GM12878 (cell line): ENCODE measurements at regions not wholly inside any gene's neighbourhood (a gene's known extent, or its start where the extent isn't known, plus 50 kb on each side); places are given as distances from the start of the nearest gene placed in this dataset.

Experiments used
- ATAC-seq: fragments of 200-7000 bp; cut with Tn5 transposase; 3 replicates; pipeline ENCODE4 v1.9.1; 2020; ENCODE audit warnings: mild to moderate bottlenecking, moderate library complexity
- BruUV-seq: library from RNA; stranded (reverse); fragments of 400-500 nt; replicated peaks from 2 replicates; lab custom pipeline; 2021; lab: Mats Ljungman, UMichigan
- CTCF ChIA-PET: fragments of 300-600 bp; sonication (Branson Sonifier 250); formaldehyde crosslinking; extraction: SDS; loops from one replicate; lab custom pipeline; 2021; ENCODE audit warnings: inconsistent platforms; lab: Yijun Ruan, JAX
- POLR2A ChIA-PET: fragments of 350-600 bp; formaldehyde crosslinking; extraction: SDS; loops from one replicate; lab custom pipeline; 2021; ENCODE audit warnings: inconsistent platforms; lab: Charles Lee
- RAD21 ChIA-PET: fragments of 300-600 bp; sonication (Branson Sonifier 250); formaldehyde crosslinking; loops from one replicate; lab custom pipeline; 2023; ENCODE audit warnings: antibody characterized with exemption; ENCODE audit not compliant: unreplicated experiment; lab: Charles Lee
- SMC1A ChIA-PET: fragments of 300-600 bp; sonication (Branson Sonifier 250); formaldehyde crosslinking; loops from one replicate; lab custom pipeline; 2023; ENCODE audit not compliant: unreplicated experiment, uncharacterized antibody; lab: Charles Lee
- DNase-seq: peaks from one replicate; pipeline ENCODE4 v3.0.0-alpha.2; 2011; ENCODE audit warnings: low read depth, low spot score
- FAIRE-seq: peaks from 3 replicates; lab custom pipeline; 2011; peaks lifted over from hg19 to GRCh38; lab: Jason Lieb, UNC
- H2AFZ ChIP-seq: 2 replicates; pipeline ENCODE4 v1.6.0; 2011; ENCODE audit warnings: low read depth, low read length, control low read depth; ENCODE audit not compliant: control insufficient read depth
- H3K27ac ChIP-seq: 2 replicates; pipeline ENCODE4 v1.5.1; 2011; ENCODE audit warnings: control low read depth; ENCODE audit not compliant: control insufficient read depth, insufficient read depth
- H3K27me3 ChIP-seq, 2 experiments: replicated peaks in 1 of 2; 2 replicates each; pipeline versions ENCODE4 v1.6.0 to v1.6.1; 2011; ENCODE audit warnings: low read length in 1 of 2; ENCODE audit not compliant: control insufficient read depth in 2 of 2, insufficient read depth in 2 of 2
- H3K36me3 ChIP-seq, 2 experiments: 2 replicates each; pipeline ENCODE4 v1.5.1; 2011; ENCODE audit warnings: low read length in 1 of 2; ENCODE audit not compliant: control insufficient read depth in 2 of 2, insufficient read depth in 2 of 2
- H3K4me1 ChIP-seq: 2 replicates; pipeline ENCODE4 v1.6.1; 2011; ENCODE audit warnings: mild to moderate bottlenecking, low read length, moderate library complexity, mixed read lengths; ENCODE audit not compliant: control insufficient read depth, insufficient read depth
- H3K4me2 ChIP-seq: 2 replicates; pipeline ENCODE4 v1.6.0; 2011; ENCODE audit warnings: control low read depth; ENCODE audit not compliant: control insufficient read depth, insufficient read depth
- H3K4me3 ChIP-seq: fragments of 200-600 bp; sonication (generic); 2 replicates; pipeline ENCODE4 v1.5.1; 2016
- H3K79me2 ChIP-seq: 2 replicates; pipeline ENCODE4 v1.6.0; 2011; ENCODE audit warnings: low read length; ENCODE audit not compliant: control insufficient read depth, insufficient read depth
- H3K9ac ChIP-seq: 2 replicates; pipeline ENCODE4 v1.8.0; 2011; ENCODE audit warnings: low read length, control low read depth, mixed read lengths; ENCODE audit not compliant: control insufficient read depth, insufficient read depth
- H3K9me3 ChIP-seq: replicated peaks from 3 replicates; pipeline ENCODE4 v1.5.1; 2011; ENCODE audit warnings: mild to moderate bottlenecking, low read length; ENCODE audit not compliant: control insufficient read depth, insufficient read depth
- H4K20me1 ChIP-seq: 2 replicates; pipeline ENCODE4 v1.6.0; 2011; ENCODE audit not compliant: control insufficient read depth, insufficient read depth
- BACH1 ChIP-seq: fragments of 450-650 bp; IDR thresholded peaks from 2 replicates; pipeline ENCODE4 v1.6.1; 2017; ENCODE audit warnings: mild to moderate bottlenecking, borderline replicate concordance
- BCL11A ChIP-seq: IDR thresholded peaks from 2 replicates; pipeline ENCODE4 v1.6.1; 2011; ENCODE audit warnings: low read depth, low read length
- CBX3 ChIP-seq: fragments of 200-600 bp; sonication (generic); IDR thresholded peaks from 2 replicates; pipeline ENCODE4 v1.6.1; 2016; ENCODE audit warnings: low read depth, borderline replicate concordance
- CEBPB ChIP-seq, 2 experiments: fragments of 150-350 bp in 1 of 2; IDR thresholded peaks; 2 replicates each; pipeline ENCODE4 v1.6.1; 2012 to 2014; ENCODE audit warnings: low read depth in 2 of 2, low read length in 2 of 2, borderline replicate concordance in 1 of 2, inconsistent platforms in 1 of 2
- CHD1 ChIP-seq: IDR thresholded peaks from 2 replicates; pipeline ENCODE4 v1.6.1; 2012; ENCODE audit warnings: low read depth, low read length, improper control_type of control experiment
- ESRRA ChIP-seq: IDR thresholded peaks from 2 replicates; pipeline ENCODE4 v1.6.1; 2012; ENCODE audit warnings: mild to moderate bottlenecking, low read length, improper control_type of control experiment
- FOXK2 ChIP-seq: fragments of 450-650 bp; IDR thresholded peaks from 2 replicates; pipeline ENCODE4 v1.6.1; 2017; ENCODE audit warnings: mild to moderate bottlenecking, moderate library complexity
- NRF1 ChIP-seq: conservative IDR thresholded peaks from 2 replicates; pipeline ENCODE4 v1.6.1; 2011; ENCODE audit warnings: mild to moderate bottlenecking, low read depth, low read length, improper control_type of control experiment
- PRDM15 ChIP-seq: fragments of 450-650 bp; formaldehyde crosslinking; IDR thresholded peaks from 2 replicates; pipeline ENCODE4 v1.4.0; 2020; ENCODE audit warnings: mild to moderate bottlenecking, moderate library complexity
- RCOR1 ChIP-seq: conservative IDR thresholded peaks from 2 replicates; pipeline ENCODE4 v1.6.1; 2012; ENCODE audit warnings: low read depth, low read length, improper control_type of control experiment
- RELA ChIP-seq: fragments of 450-650 bp; IDR thresholded peaks from 2 replicates; pipeline ENCODE4 v1.8.0; 2014; ENCODE audit warnings: borderline replicate concordance; ENCODE audit not compliant: partially characterized antibody
- SREBF1 ChIP-seq: IDR thresholded peaks from 2 replicates; pipeline ENCODE4 v1.6.1; 2012; ENCODE audit warnings: mild to moderate bottlenecking, low read length
- SREBF2 ChIP-seq: IDR thresholded peaks from 2 replicates; pipeline ENCODE4 v1.6.1; 2012; ENCODE audit warnings: mild to moderate bottlenecking, low read length
- SRF ChIP-seq, 2 experiments: IDR thresholded peaks; 2 replicates each; pipeline ENCODE4 v1.6.1; 2011; ENCODE audit warnings: low read depth in 2 of 2, low read length in 2 of 2, mild to moderate bottlenecking in 1 of 2, moderate library complexity in 1 of 2
- WGBS: methylation state at CpG from one replicate; pipeline ENCODE4 v1.1.6; 2016; ENCODE audit warnings: low lambda C conversion rate; ENCODE audit not compliant: insufficient replicate concordance, insufficient coverage; ENCODE audit errors: missing lambda C conversion rate; 5-methylcytosine and 5-hydroxymethylcytosine counted together
- in situ Hi-C: fragments of 300-500 bp; cut with MboI; formaldehyde crosslinking; loops from 9 replicates; pipeline ENCODE4 v1.14.3; 2018; ENCODE audit warnings: mixed read lengths
- intact Hi-C: fragments of 100-400 bp; cut with micrococcal nuclease; formaldehyde crosslinking; loops from one replicate; pipeline ENCODE4 v1.14.2; 2022; ENCODE audit not compliant: unreplicated experiment

- ChIA-PET RAD21 (no interaction called here), CTCF (interaction anchor here (0.6 kb wide), 1 partner anchor 339 kb away, joined by 3 read pairs; no protein-coding TSS in a partner anchor), POLR2A (interaction anchor here (0.5 kb wide), 1 partner anchor 157 kb away, joined by 3 read pairs; no protein-coding TSS in a partner anchor), SMC1A (interaction anchor here (0.6 kb wide), 1 partner anchor 132 kb away, joined by 3 read pairs; no protein-coding TSS in a partner anchor)
- WGBS, result 50% methylated on average over 12 of the region's 12 CpGs
- no peaks in the 10 kb centered on the region for H3K4me1 ChIP-seq
- H3K36me3 ChIP-seq, result no peaks in the 10 kb centered on the region
- intact Hi-C loops, result no loop called here
- no peaks in the 10 kb centered on the region for H4K20me1 ChIP-seq
- BruUV-seq, result no TSS peak
- no peak for FAIRE-seq
- H3K27me3 ChIP-seq, result no peaks in the 10 kb centered on the region
- TF ChIP-seq BCL11A, result no peak
- TF ChIP-seq SREBF1, result no peak
- TF ChIP-seq SRF (IDR thresholded peaks at IDR 0.05; ENCODE audit: low read depth in 2 of 2, low read length in 2 of 2), result no peak
- TF ChIP-seq CEBPB (IDR thresholded peaks at IDR 0.05; ENCODE audit: borderline replicate concordance in 1 of 2, low read depth in 2 of 2, low read length in 2 of 2), result no peak
- TF ChIP-seq CHD1, result no peak
- TF ChIP-seq NRF1, result no peak
- TF ChIP-seq PRDM15 (CRISPR knock-in tag), result no peak
- no peak for TF ChIP-seq RCOR1
- no peak for TF ChIP-seq FOXK2
- TF ChIP-seq ESRRA, result no peak
- TF ChIP-seq SREBF2, result no peak
- TF ChIP-seq CBX3, result no peak
- TF ChIP-seq RELA, result no peak
- TF ChIP-seq BACH1, result no peak
- H3K4me3 ChIP-seq, result no peak overlapping the region
- no peaks in the 10 kb centered on the region for H3K9me3 ChIP-seq
- no peak overlapping the region for H3K27ac ChIP-seq
- ATAC-seq, result no peak
- DNase-seq, result no peak
- H2AFZ ChIP-seq, result no peak overlapping the region
- H3K79me2 ChIP-seq, result no peaks in the 10 kb centered on the region
- no peak overlapping the region for H3K9ac ChIP-seq
- in situ Hi-C loops, result no loop called here
- H3K4me2 ChIP-seq, result no peak overlapping the region
Observed at GRCh38 chr6:93779086-93779841, 359.9 kb upstream of the EPHA7 start.
